GM18909 (cell line): ENCODE measurements at regions not wholly inside any gene's neighbourhood (a gene's known extent, or its start where the extent isn't known, plus 50 kb on each side); places are given as distances from the start of the nearest gene placed in this dataset.

Source experiments
- ATAC-seq: cut with Tn5 transposase; IDR thresholded peaks from one replicate; pipeline ENCODE4 v1.9.1; 2021; ENCODE audit warnings: mild to moderate bottlenecking; ENCODE audit not compliant: unreplicated experiment, poor library complexity

GRCh38 chr11:110896358-110896757 lies 184.1 kb upstream of the ARHGAP20 start:
- ATAC-seq = no peak

GRCh38 chr11:110894224-110894623 lies 182.0 kb upstream of the ARHGAP20 start:
- ATAC-seq = no peak

- ATAC-seq = no peak
Measured at GRCh38 chr11:110892741-110893285, 180.6 kb upstream of the ARHGAP20 start.

GRCh38 chr11:110891411-110891810 lies 179.2 kb upstream of the ARHGAP20 start:
- ATAC-seq = no peak

GRCh38 chr11:110890995-110891394 lies 178.8 kb upstream of the ARHGAP20 start:
- no peak for ATAC-seq

- no peak for ATAC-seq
Measured at GRCh38 chr11:110886288-110886970, 174.2 kb upstream of the ARHGAP20 start.

GRCh38 chr11:110883256-110883655 lies 171.0 kb upstream of the ARHGAP20 start:
- ATAC-seq = no peak

- ATAC-seq = no peak
Measured at GRCh38 chr11:110878513-110878912, 166.3 kb upstream of the ARHGAP20 start.

GRCh38 chr11:110874437-110875030 lies 162.3 kb upstream of the ARHGAP20 start:
- ATAC-seq = no peak

GRCh38 chr11:110873975-110874374 lies 161.7 kb upstream of the ARHGAP20 start:
- no peak for ATAC-seq

- ATAC-seq = no peak
Measured at GRCh38 chr11:110870816-110871522, 158.7 kb upstream of the ARHGAP20 start.

- no peak for ATAC-seq
Measured at GRCh38 chr11:110867951-110868350, 155.7 kb upstream of the ARHGAP20 start.

- ATAC-seq = no peak
Measured at GRCh38 chr11:110866081-110866480, 153.8 kb upstream of the ARHGAP20 start.

- no peak for ATAC-seq
Measured at GRCh38 chr11:110862407-110862806, 150.2 kb upstream of the ARHGAP20 start.

GRCh38 chr11:110860461-110860860 lies 148.2 kb upstream of the ARHGAP20 start:
- ATAC-seq = no peak

GRCh38 chr11:110859998-110860397 lies 147.8 kb upstream of the ARHGAP20 start:
- no peak for ATAC-seq

GRCh38 chr11:110859240-110859840 lies 147.1 kb upstream of the ARHGAP20 start:
- no peak for ATAC-seq

GRCh38 chr11:110858547-110858921 lies 146.3 kb upstream of the ARHGAP20 start:
- ATAC-seq = peak; percentile 67

GRCh38 chr11:110857892-110858546 lies 145.8 kb upstream of the ARHGAP20 start:
- ATAC-seq = no peak
